HL-60 (cell line): ENCODE measurements at regions not wholly inside any gene's neighbourhood (a gene's known extent, or its start where the extent isn't known, plus 50 kb on each side); places are given as distances from the start of the nearest gene placed in this dataset.

Experiments
- DNase-seq, 2 experiments: peaks; one replicate each; pipeline ENCODE4 v3.0.0-alpha.2; 2010 to 2020; ENCODE audit warnings: low read depth in 1 of 2, low spot score in 1 of 2
- H3K27ac ChIP-seq: fragments of 250-450 bp; sonication (Bioruptor Pico); replicated peaks from 2 replicates; pipeline ENCODE4 v1.5.1; 2020; ENCODE audit warnings: mild to moderate bottlenecking, moderate library complexity
- H3K27me3 ChIP-seq: fragments of 250-450 bp; sonication (Bioruptor Pico); 2 replicates; pipeline ENCODE4 v1.5.1; 2021; ENCODE audit warnings: mild to moderate bottlenecking, moderate library complexity; ENCODE audit not compliant: insufficient read depth, poor library complexity, severe bottlenecking
- H3K4me3 ChIP-seq: replicated peaks from 2 replicates; pipeline ENCODE4 v1.5.1; 2011; ENCODE audit warnings: mild to moderate bottlenecking, control low read depth, low read length; ENCODE audit not compliant: insufficient read depth
- GABPA ChIP-seq: IDR thresholded peaks from 2 replicates; pipeline ENCODE4 v1.6.1; 2012; ENCODE audit warnings: low read depth
- POLR2AphosphoS5 ChIP-seq: IDR thresholded peaks from 2 replicates; pipeline ENCODE4 v1.6.1; 2012; ENCODE audit warnings: low read depth
- SPI1 ChIP-seq: IDR thresholded peaks from 2 replicates; pipeline ENCODE4 v1.6.1; 2012; ENCODE audit warnings: low read depth, mild to moderate bottlenecking, borderline replicate concordance
- TF ChIP-seq, protein P1 (sequence below): IDR thresholded peaks from 2 replicates; pipeline ENCODE4 v1.6.1; 2012; ENCODE audit warnings: low read depth; ENCODE audit not compliant: insufficient replicate concordance
- TF ChIP-seq, protein P2 (sequence below): IDR thresholded peaks from one replicate; pipeline ENCODE4 v1.5.1; 2011; ENCODE audit warnings: low read length, control low read depth, inconsistent platforms; ENCODE audit not compliant: insufficient read depth

- TF ChIP-seq POLR2AphosphoS5 (no peak), GABPA (no peak)
- TF ChIP-seq, protein P1, sequence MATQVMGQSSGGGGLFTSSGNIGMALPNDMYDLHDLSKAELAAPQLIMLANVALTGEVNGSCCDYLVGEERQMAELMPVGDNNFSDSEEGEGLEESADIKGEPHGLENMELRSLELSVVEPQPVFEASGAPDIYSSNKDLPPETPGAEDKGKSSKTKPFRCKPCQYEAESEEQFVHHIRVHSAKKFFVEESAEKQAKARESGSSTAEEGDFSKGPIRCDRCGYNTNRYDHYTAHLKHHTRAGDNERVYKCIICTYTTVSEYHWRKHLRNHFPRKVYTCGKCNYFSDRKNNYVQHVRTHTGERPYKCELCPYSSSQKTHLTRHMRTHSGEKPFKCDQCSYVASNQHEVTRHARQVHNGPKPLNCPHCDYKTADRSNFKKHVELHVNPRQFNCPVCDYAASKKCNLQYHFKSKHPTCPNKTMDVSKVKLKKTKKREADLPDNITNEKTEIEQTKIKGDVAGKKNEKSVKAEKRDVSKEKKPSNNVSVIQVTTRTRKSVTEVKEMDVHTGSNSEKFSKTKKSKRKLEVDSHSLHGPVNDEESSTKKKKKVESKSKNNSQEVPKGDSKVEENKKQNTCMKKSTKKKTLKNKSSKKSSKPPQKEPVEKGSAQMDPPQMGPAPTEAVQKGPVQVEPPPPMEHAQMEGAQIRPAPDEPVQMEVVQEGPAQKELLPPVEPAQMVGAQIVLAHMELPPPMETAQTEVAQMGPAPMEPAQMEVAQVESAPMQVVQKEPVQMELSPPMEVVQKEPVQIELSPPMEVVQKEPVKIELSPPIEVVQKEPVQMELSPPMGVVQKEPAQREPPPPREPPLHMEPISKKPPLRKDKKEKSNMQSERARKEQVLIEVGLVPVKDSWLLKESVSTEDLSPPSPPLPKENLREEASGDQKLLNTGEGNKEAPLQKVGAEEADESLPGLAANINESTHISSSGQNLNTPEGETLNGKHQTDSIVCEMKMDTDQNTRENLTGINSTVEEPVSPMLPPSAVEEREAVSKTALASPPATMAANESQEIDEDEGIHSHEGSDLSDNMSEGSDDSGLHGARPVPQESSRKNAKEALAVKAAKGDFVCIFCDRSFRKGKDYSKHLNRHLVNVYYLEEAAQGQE = no peak
- no peak for DNase-seq
- H3K4me3 ChIP-seq = no peak overlapping the region
- no peaks in the 10 kb centered on the region for H3K27me3 ChIP-seq
- no peak overlapping the region for H3K27ac ChIP-seq
Measured at GRCh38 chr1:29538586-29538985, 302.3 kb downstream of the PTPRU start.

DNA sequence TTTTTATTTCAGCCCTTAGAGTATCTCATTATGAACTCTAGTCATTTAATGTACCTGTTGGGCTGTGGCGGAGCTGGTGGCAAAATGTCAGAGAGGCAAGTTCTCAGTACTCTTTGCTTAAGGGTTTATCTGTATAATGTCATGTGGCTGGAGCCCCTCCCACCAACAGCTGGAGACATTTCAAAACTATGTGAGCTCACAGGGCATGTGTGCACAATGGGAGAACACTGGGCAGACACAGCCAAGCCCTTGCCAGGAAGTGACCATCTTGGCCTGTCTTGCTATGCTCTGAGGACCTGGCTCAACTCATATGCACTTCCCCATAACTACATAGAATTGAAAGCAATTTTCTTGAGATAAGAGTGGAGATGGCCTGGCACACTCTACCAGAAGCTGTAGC, 296.4 kb downstream of the PTPRU start:
- Histone ChIP-seq H3K4me3 (no peak overlapping the region), H3K27me3 (no peaks in the 10 kb centered on the region), H3K27ac (no peak overlapping the region)
- TF ChIP-seq, protein P2, sequence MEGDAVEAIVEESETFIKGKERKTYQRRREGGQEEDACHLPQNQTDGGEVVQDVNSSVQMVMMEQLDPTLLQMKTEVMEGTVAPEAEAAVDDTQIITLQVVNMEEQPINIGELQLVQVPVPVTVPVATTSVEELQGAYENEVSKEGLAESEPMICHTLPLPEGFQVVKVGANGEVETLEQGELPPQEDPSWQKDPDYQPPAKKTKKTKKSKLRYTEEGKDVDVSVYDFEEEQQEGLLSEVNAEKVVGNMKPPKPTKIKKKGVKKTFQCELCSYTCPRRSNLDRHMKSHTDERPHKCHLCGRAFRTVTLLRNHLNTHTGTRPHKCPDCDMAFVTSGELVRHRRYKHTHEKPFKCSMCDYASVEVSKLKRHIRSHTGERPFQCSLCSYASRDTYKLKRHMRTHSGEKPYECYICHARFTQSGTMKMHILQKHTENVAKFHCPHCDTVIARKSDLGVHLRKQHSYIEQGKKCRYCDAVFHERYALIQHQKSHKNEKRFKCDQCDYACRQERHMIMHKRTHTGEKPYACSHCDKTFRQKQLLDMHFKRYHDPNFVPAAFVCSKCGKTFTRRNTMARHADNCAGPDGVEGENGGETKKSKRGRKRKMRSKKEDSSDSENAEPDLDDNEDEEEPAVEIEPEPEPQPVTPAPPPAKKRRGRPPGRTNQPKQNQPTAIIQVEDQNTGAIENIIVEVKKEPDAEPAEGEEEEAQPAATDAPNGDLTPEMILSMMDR = no peak
- no peak for TF ChIP-seq SPI1
- no peak for TF ChIP-seq GABPA
- TF ChIP-seq, protein P1 = no peak
- TF ChIP-seq POLR2AphosphoS5 = no peak
- no peak for DNase-seq

GRCh38 chr1:29532285-29532684, 296.0 kb downstream of the PTPRU start:
- Histone ChIP-seq H3K27me3 (no peaks in the 10 kb centered on the region), H3K4me3 (no peak overlapping the region), H3K27ac (no peak overlapping the region)
- TF ChIP-seq POLR2AphosphoS5 (no peak), SPI1 (no peak), GABPA (no peak)
- TF ChIP-seq, protein P1 = no peak
- TF ChIP-seq, protein P2 = no peak
- DNase-seq = no peak

DNA sequence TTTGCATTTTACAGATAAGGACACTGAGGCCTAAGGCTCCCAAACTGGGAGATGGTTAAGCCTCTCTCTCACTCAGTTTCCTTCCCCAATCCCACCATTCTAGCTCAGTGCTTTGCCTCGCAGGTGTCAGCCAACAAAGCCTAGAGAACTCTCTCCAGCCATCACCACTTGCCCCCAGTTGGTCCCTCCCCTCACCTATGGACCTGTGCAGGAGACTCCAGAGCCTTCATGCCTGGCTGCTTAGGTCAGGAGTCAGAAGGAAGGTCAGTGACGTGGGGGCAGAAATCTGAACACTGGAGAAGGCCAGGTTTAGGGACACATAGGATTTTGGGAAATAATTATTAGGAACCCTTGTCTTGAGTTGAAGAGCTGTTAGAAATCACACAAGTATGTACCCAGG, 295.3 kb downstream of the PTPRU start:
- TF ChIP-seq GABPA (no peak), SPI1 (no peak), POLR2AphosphoS5 (no peak)
- TF ChIP-seq, protein P2 = no peak
- TF ChIP-seq, protein P1 = no peak
- no peaks in the 10 kb centered on the region for H3K27me3 ChIP-seq
- H3K27ac ChIP-seq = no peak overlapping the region
- DNase-seq = no peak
- no peak overlapping the region for H3K4me3 ChIP-seq
